ENCODE measurements at regions not wholly inside any gene's neighbourhood (a gene's known extent, or its start where the extent isn't known, plus 50 kb on each side); places are given as distances from the start of the nearest gene placed in this dataset.

GRCh38 chr3:188043891-188044290 is 110.1 kb upstream of the LPP start:
- TF ChIP-seq CTCF (IDR thresholded peaks at IDR 0.05; ENCODE audit: low read depth, low read length, missing input control) (no peak), YY1 (IDR thresholded peaks at IDR 0.05) (no peak), JUND (IDR thresholded peaks at IDR 0.05) (no peak)

Measured in liver (tissue), 3 donors.